Stimulated activated CD4-positive, alpha-beta T cell treated with anti-CD3 and anti-CD28 coated beads, Interleukin-4, amount 100 ng/mL, for 4 hours (primary cell): ENCODE measurements at regions not wholly inside any gene's neighbourhood (a gene's known extent, or its start where the extent isn't known, plus 50 kb on each side); places are given as distances from the start of the nearest gene placed in this dataset.
"Not testable (repeated sequence)": the region's sequence is repeated elsewhere in the genome, so short reads cannot be mapped to it uniquely, and the experiment has no call there.

Source experiments
- DNase-seq, 2 experiments: peaks; one replicate each; pipeline ENCODE4 v3.0.0-alpha.2; 2020

- DNase-seq = no peak
Observed at GRCh38 chr12:131380965-131381705, 329.8 kb upstream of the SFSWAP start.

DNA sequence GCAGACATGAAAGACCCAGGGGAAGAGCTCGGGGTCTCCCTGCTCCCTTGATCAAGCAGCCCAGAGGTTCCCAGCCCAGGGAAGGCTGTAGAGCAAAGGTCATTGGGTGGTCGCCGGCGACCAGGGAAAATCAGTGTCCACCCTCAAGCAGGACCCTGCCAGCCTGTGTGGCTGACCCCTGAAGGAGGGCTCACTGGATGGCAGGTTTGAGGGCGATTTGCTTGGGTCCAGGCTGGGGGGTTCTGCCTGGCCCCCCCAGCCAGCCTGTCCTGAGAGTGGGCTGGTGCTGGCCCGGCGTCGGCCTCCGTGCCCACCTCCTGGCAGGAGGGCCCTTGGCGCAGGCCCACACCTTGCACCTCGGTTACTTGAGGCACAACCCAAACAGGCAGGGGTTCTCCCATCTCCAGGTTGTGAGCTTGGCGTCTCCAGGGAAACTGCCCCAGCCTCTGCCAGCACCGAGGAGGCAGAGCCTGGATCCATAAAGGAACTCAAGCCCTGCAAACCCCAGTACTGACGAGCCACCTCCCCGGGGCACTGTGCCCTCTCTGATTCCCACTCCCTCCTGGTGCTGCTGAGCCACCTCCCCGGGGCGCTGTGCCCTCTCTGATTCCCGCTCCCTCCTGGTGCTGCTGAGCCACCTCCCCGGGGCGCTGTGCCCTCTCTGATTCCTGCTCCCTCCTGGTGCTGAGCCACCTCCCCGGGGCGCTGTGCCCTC lies 329.0 kb upstream of the SFSWAP start:
- no peak for DNase-seq

GRCh38 chr12:131383291-131383690 lies 327.6 kb upstream of the SFSWAP start:
- no peak for DNase-seq

DNA sequence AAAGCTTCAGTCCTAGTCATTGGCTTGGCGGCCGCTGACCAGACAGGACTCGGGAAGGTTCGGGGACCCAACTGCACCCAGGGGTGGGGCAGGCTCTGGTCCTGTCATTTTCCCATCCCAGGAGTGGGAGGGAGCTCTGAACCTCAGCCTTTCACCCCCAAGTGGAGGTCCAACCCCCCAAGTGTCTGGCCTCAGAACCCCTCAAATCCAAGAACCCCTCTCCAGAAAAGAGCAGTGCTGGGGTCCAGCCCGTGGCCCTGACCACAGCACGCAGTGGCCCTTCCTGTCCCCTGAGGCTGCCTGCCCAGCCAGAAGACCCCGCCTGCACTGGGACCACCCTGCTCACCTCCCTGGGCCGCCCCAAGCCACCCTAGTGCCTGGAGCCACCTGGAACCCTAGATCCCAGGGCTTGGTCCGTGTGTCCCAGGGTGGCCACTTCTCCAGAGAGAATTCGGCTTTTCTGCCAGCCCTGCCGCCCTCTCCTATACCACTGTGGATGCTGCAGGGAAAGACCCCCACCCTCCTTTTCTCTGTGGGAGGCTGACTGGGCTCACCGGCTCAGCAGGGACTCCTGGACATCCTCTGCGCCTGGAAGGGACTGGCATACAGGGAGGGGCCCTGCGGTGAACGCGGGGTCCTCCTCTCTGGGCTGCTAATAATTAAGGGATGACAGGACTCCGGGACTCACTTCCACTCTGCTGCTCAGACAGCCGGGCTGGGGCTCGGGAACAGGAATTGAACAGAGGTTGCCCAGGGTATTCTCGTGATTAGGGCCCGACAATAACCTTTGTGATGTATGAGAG lies 326.9 kb upstream of the SFSWAP start:
- no peak for DNase-seq

DNA sequence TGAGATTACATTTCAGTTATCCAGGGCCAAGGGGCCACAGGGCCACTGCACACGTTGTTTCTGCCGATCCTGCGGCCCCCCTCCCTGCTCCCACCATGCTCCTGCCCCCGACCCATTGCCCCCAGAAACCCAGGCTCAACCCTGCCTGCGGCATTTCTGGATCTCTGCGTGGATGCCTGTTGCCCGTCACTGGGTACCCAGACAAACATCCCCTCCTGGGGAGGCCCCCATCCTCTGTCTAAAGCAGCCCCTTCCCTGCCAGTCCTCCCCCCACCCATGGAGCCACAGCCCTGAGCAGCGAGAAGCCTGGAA lies 326.4 kb upstream of the SFSWAP start:
- DNase-seq = no peak

GRCh38 chr12:131385313-131386166 lies 325.4 kb upstream of the SFSWAP start:
- no peak for DNase-seq

DNA sequence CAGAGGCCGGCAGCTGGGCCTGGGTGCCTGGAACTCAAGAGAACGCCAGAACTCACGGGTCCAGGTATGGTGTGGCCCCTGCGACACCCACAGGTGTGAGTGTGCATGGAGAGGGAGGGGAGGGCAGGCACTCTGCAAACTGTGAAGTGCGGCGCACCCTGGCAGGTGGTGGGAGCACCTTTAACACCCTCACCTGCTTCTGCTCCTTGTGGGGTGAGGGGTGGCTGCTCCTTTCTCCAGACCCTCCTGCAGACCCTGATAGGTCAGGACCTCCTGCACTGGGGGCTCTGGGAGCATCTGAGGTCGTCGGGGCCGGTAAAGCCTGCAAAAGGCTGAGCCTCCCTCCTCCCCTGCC lies 324.7 kb upstream of the SFSWAP start:
- DNase-seq = no peak

DNA sequence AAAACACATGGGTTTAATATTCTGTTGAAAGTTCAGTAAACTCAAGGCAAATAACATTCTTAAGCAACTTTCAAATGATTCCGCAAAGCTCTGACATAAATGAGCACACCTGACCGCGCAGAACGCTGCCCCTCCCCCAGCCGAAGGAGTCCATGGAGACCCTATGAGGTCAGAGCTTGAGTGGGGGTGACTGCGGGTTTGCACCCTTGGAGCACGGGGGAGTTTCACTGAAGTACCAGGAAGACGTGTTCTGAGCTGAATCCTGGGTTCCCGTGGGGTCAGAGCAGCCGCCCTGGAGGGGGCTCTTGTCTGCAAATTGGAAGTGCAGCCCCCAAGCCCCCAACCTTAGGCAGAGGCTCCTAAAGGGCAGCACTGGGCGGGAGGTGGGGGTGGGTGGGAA lies 324.1 kb upstream of the SFSWAP start:
- no peak for DNase-seq

- DNase-seq = no peak
Observed at GRCh38 chr12:131387281-131388163, 323.4 kb upstream of the SFSWAP start.

DNA sequence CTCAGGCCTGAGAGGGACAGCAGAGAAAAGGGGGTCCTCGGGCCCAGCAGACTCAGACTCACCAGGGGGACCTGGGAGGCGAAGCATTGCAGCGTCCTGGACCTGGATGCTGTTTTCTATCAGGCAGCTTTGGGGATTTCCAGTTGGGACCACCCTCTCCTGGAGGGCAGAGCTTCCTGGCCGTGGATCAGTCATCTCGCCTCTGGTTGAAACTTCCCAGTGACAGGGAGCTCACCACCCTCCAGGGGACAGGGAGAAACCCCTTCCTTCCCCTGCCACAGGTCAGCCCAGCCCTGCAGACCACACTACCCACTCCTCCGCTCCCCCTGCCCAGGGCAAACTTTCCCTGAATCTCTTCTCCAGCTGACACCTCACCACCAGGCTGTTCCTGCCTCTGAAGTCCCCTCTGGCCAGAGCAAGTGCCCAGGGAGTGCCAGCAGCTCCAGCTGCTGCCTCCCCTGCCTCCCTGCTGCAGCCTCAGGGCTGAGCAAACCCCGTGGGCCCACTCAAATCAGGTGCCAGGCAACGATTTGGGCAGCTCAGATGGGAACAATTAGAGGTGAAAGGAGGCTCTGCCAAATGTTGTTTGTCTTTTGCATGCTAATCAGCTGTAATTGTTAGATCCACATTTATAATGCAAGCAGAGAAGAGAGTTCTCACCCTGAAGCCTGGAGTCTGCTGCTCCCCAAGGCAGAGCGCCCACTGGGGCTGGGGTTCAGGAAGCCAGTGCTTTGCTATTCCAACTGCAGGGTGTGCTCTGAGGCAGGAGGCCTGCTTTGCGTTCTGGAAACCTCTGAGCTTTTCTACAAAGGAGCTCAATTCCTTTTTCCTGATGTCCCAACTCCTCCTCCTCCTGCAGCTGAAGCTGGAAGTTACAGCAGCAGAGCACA lies 322.5 kb upstream of the SFSWAP start:
- DNase-seq = not testable (repeated sequence)

DNA sequence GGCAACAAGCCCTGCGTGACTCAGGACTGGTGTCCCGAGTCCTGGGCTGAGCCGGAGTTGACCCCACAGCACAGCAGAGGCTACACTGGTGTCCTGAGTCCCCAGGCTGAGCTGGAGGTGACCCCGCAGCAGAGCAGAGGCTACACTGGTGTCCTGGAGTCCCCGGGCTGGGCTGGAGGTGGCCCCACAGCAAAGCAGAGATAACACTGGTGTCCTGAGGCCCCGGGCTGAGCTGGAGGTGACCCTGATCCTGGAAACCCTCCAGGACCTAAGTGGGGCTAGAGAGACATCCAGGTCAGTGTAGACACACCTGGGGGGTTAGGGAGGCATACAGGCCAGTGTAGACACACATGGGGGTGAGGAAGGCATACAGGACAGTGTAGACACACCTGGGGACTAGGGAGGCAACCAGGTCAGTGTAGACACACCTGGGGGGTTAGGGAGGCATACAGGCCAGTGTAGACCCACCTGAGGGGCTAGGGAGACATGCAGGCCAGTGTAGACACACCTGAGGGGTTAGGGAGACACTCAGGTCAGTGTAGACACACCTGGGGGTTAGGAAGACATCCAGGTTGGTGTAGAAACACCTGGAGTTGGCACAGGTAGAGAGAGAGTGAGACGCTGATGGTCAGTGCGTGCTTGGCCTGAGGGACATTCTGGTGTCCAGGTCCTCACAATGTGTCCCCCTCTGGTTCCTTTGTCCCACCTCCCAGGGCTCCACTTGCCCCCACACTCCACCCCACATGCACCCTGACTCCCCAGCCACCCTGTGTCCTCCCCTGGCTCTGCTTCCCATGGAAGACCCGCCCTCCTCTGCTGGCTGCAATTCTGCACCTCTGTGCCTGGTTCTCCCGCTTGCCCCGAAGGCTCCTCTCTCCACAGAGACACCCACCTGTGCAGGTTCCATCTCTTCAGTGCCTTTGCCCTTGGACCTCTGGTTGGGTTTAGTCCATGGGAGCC lies 321.6 kb upstream of the SFSWAP start:
- DNase-seq = no peak

DNA sequence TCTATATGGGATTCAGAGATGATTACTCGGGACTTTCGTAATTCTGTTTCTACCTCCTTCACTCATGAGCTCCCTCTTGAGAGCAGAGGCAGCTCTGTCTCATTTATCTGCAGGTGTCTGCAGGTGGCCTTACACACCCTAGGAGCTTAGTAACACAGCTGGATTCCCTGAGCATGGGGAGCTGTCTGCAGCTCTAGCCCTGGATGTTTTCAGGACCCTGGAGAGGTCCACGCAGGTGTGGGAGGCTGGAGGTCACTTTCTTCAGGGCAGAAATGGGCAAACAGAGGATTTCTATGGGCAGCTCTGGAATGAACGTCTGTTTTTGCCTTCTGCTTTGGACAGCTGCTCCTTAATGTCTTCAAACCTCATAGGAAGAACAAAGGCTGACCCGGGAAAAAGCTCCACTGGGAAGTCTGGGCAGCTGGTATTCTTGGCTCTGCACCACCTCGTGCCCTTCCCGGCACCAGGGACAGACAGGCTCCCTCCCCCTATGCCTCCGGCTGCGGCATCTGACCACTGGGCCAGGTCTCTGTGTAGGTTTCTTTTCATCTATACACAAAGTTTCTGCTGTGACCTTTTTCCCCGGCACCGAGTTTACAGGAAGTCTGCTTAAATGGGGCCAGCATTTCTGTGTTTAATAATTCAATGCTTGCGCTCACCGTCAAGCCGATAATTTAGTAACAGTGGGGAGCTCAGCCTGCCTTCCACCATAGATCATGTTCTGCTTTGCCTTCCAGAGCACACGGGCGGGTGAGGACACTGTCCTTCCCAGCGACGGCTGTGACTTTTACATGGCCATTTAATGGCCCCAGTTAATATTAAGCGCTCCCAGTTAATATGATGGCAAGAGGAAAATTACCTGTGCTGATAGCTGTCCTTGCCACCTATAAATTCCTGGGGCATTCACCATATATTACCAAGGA lies 320.2 kb upstream of the SFSWAP start:
- DNase-seq = no peak

DNA sequence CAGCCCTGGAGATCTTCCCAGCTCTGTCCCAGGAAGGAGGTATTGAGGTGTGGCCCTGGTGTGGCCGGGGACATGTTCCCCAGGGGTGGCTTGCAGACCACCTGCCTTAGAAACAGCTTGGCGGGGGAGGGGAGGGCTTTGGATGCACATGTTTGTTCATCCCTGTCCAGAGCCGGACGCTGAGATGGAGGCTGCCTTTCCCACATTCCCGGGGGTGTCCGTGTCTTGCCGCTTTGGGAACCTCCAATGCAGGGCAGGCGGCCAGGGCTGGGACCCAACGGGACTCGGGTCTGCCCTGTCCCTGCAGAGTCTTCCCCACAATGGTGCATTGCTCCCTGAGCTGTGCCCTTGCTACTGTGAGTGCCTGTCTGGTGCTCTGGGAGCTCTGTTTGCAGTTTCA lies 319.5 kb upstream of the SFSWAP start:
- no peak for DNase-seq

GRCh38 chr12:131394752-131395151 lies 316.1 kb upstream of the SFSWAP start:
- DNase-seq = not testable (repeated sequence)

- DNase-seq = not testable (repeated sequence)
Observed at GRCh38 chr12:131395209-131395684, 315.6 kb upstream of the SFSWAP start.

GRCh38 chr12:131395971-131396573 lies 314.8 kb upstream of the SFSWAP start:
- no peak for DNase-seq

GRCh38 chr12:131397493-131398181 lies 313.3 kb upstream of the SFSWAP start:
- no peak for DNase-seq
